VCaP (cell line): ENCODE measurements at regions not wholly inside any gene's neighbourhood (a gene's known extent, or its start where the extent isn't known, plus 50 kb on each side); places are given as distances from the start of the nearest gene placed in this dataset.

Experiments used
- H3K27ac ChIP-seq: fragments of 450-650 bp; 2 replicates; pipeline ENCODE4 v1.5.1; 2017
- CTCF ChIP-seq: fragments of 450-650 bp; conservative IDR thresholded peaks from 2 replicates; pipeline ENCODE4 v1.5.1; 2017; ENCODE audit warnings: mild to moderate bottlenecking, moderate library complexity

- H3K27ac ChIP-seq = no peak overlapping the region
- TF ChIP-seq CTCF = no peak
These were observed 91.6 kb upstream of the OR9Q1 start for GRCh38 chr11:57932105-57932504.

GRCh38 chr11:57935402-57936049 lies 88.2 kb upstream of the OR9Q1 start:
- no peak for TF ChIP-seq CTCF
- H3K27ac ChIP-seq = peak overlapping the region; percentile 92

GRCh38 chr11:57936050-57936418 lies 87.6 kb upstream of the OR9Q1 start:
- H3K27ac ChIP-seq = peak overlapping the region; percentile 92
- no peak for TF ChIP-seq CTCF

GRCh38 chr11:57937431-57937830 lies 86.2 kb upstream of the OR9Q1 start:
- no peak for TF ChIP-seq CTCF
- peak overlapping the region; percentile 92 for H3K27ac ChIP-seq

GRCh38 chr11:57938351-57938750 lies 85.3 kb upstream of the OR9Q1 start:
- H3K27ac ChIP-seq = peak overlapping the region; percentile 92; the same call in 1 of the 2 replicates

GRCh38 chr11:57940044-57940756 lies 83.5 kb upstream of the OR9Q1 start:
- TF ChIP-seq CTCF = no peak
- no peak overlapping the region for H3K27ac ChIP-seq

More at GRCh38 chr11:57938351-57938750, 85.3 kb upstream of the OR9Q1 start:
- TF ChIP-seq CTCF = no peak

- H3K27ac ChIP-seq = no peak overlapping the region
- TF ChIP-seq CTCF = no peak
These were observed 81.8 kb upstream of the OR9Q1 start for GRCh38 chr11:57941875-57942274.
